ENCODE measurements at regions not wholly inside any gene's neighbourhood (a gene's known extent, or its start where the extent isn't known, plus 50 kb on each side); places are given as distances from the start of the nearest gene placed in this dataset.
A peak's percentile ranks its signal among the peaks of the same experiment; 100 is the strongest.
"Not testable (repeated sequence)": the region's sequence is repeated elsewhere in the genome, so short reads cannot be mapped to it uniquely, and the experiment has no call there.

- Histone ChIP-seq H3K4me3 (ENCODE audit: low read depth, low read length) (no peak overlapping the region), H3K27me3 (ENCODE audit: control insufficient read depth, insufficient read depth, low read length) (no peaks in the 10 kb centered on the region), H3K36me3 (ENCODE audit: control insufficient read depth, insufficient read depth, low read length) (no peaks in the 10 kb centered on the region)
- FAIRE-seq, result no peak
- TF ChIP-seq, protein P1, sequence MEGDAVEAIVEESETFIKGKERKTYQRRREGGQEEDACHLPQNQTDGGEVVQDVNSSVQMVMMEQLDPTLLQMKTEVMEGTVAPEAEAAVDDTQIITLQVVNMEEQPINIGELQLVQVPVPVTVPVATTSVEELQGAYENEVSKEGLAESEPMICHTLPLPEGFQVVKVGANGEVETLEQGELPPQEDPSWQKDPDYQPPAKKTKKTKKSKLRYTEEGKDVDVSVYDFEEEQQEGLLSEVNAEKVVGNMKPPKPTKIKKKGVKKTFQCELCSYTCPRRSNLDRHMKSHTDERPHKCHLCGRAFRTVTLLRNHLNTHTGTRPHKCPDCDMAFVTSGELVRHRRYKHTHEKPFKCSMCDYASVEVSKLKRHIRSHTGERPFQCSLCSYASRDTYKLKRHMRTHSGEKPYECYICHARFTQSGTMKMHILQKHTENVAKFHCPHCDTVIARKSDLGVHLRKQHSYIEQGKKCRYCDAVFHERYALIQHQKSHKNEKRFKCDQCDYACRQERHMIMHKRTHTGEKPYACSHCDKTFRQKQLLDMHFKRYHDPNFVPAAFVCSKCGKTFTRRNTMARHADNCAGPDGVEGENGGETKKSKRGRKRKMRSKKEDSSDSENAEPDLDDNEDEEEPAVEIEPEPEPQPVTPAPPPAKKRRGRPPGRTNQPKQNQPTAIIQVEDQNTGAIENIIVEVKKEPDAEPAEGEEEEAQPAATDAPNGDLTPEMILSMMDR (IDR thresholded peaks at IDR 0.05; ENCODE audit: insufficient read depth, low read length, severe bottlenecking), result no peak
- no peak for DNase-seq (ENCODE audit: low read depth)
Observed at GRCh38 chr1:166395729-166396128, 228.9 kb upstream of the FAM78B start.

- not testable (repeated sequence) for DNase-seq (ENCODE audit: low read depth); FAIRE-seq
Observed at GRCh38 chr1:166409253-166410082, 242.7 kb upstream of the FAM78B start.

GRCh38 chr1:166410083-166410385 lies 243.2 kb upstream of the FAM78B start:
- TF ChIP-seq, protein P1 (IDR thresholded peaks at IDR 0.05; ENCODE audit: insufficient read depth, low read length, severe bottlenecking), result no peak
- FAIRE-seq (no peak), DNase-seq (ENCODE audit: low read depth) (no peak)
- Histone ChIP-seq H3K4me3 (ENCODE audit: low read depth, low read length) (no peak overlapping the region), H3K27me3 (ENCODE audit: control insufficient read depth, insufficient read depth, low read length) (no peaks in the 10 kb centered on the region), H3K36me3 (ENCODE audit: control insufficient read depth, insufficient read depth, low read length) (no peaks in the 10 kb centered on the region)

More at GRCh38 chr1:166409253-166410082, 242.7 kb upstream of the FAM78B start:
- not testable (repeated sequence) for H3K36me3 ChIP-seq (ENCODE audit: control insufficient read depth, insufficient read depth, low read length); H3K4me3 ChIP-seq (ENCODE audit: low read depth, low read length); H3K27me3 ChIP-seq (ENCODE audit: control insufficient read depth, insufficient read depth, low read length)

DNA sequence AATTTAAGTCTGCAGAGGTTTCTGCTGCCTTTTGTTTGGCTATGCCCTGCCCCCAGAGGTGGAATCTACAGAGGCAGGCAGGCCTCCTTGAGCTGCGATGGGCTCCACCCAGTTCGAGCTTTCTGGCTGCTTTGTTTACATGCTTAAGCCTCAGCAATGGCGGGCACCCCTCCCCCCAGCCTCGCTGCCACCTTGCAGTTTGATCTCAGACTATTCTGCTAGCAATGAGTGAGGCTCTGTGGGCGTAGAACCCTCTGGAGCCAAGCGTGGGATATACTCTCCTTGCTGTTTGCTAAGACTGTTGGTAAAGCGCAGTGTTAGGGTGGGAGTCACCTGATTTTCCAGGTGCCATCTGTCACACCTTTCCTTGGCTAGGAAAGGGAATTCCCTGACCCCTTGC lies 250.0 kb upstream of the FAM78B start:
- not testable (repeated sequence) for DNase-seq (ENCODE audit: low read depth); H3K27me3 ChIP-seq (ENCODE audit: control insufficient read depth, insufficient read depth, low read length); H3K36me3 ChIP-seq (ENCODE audit: control insufficient read depth, insufficient read depth, low read length); H3K4me3 ChIP-seq (ENCODE audit: low read depth, low read length); FAIRE-seq

DNA sequence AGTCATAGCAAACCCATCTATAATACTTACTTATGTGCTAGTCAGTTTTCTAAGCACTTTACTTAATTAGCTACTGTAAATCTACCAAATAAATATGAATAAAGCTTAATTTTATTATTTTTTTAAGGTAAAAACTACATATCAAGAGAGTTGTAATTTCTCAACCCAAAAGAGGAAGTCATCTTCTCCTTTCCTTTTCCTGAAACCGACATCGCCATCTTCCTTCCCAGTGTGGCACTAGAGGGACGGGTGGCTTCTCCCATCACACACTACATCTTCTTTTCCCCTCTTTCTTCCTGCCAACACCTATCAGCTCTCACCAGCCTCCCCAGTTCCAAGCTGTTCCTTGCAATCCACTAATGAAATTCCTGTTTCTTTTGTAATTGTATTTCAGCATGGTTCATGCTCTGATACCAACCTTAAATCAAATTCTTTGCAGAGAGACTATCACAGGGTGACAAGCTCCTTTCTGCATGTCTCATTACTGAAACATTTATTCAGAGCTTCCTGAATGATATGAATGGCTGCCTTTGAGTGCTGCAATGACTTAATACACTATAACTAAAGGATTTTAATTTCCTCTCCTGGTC lies 251.6 kb upstream of the FAM78B start:
- Histone ChIP-seq H3K36me3 (ENCODE audit: control insufficient read depth, insufficient read depth, low read length) (no peaks in the 10 kb centered on the region), H3K27me3 (ENCODE audit: control insufficient read depth, insufficient read depth, low read length) (no peaks in the 10 kb centered on the region), H3K4me3 (ENCODE audit: low read depth, low read length) (no peak overlapping the region)
- DNase-seq (ENCODE audit: low read depth) (no peak), FAIRE-seq (no peak)
- TF ChIP-seq, protein P1 (IDR thresholded peaks at IDR 0.05; ENCODE audit: insufficient read depth, low read length, severe bottlenecking), result no peak

DNA sequence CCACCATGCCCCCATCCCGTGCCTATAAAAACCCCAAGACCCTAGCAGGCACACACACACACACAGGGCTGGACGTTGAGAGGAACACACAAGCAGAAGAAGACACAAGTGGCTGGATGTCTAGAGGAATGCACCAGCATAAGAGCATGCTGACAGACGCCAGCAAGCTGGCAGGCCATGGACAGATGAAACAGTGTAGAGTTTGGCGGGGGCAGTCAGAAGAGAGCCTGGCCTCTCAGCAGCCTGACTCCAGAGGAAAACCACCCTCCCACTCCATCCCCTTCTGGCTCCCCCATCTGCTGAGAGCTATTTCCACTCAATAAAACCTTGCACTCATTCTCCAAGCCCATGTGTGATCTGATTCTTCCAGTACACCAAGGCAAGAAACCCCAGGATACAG lies 255.8 kb upstream of the FAM78B start:
- H3K4me3 ChIP-seq (ENCODE audit: low read depth, low read length); DNase-seq (ENCODE audit: low read depth); H3K36me3 ChIP-seq (ENCODE audit: control insufficient read depth, insufficient read depth, low read length); H3K27me3 ChIP-seq (ENCODE audit: control insufficient read depth, insufficient read depth, low read length); FAIRE-seq: not testable (repeated sequence)

GRCh38 chr1:166432655-166433054 lies 265.9 kb upstream of the FAM78B start:
- DNase-seq (ENCODE audit: low read depth) (no peak), FAIRE-seq (no peak)
- no peak overlapping the region for H3K4me3 ChIP-seq (ENCODE audit: low read depth, low read length)

GRCh38 chr1:166433404-166434304 lies 266.9 kb upstream of the FAM78B start:
- not testable (repeated sequence) for H3K36me3 ChIP-seq (ENCODE audit: control insufficient read depth, insufficient read depth, low read length); FAIRE-seq; H3K27me3 ChIP-seq (ENCODE audit: control insufficient read depth, insufficient read depth, low read length); H3K4me3 ChIP-seq (ENCODE audit: low read depth, low read length)
- peak; percentile 27 for DNase-seq (ENCODE audit: low read depth)

More at GRCh38 chr1:166432655-166433054, 265.9 kb upstream of the FAM78B start:
- TF ChIP-seq, protein P1 (IDR thresholded peaks at IDR 0.05; ENCODE audit: insufficient read depth, low read length, severe bottlenecking), result no peak
- H3K27me3 ChIP-seq (ENCODE audit: control insufficient read depth, insufficient read depth, low read length), result no peaks in the 10 kb centered on the region
- no peaks in the 10 kb centered on the region for H3K36me3 ChIP-seq (ENCODE audit: control insufficient read depth, insufficient read depth, low read length)

All from bronchial epithelial cell (primary cell).